GM19395 (cell line): ENCODE measurements at regions not wholly inside any gene's neighbourhood (a gene's known extent, or its start where the extent isn't known, plus 50 kb on each side); places are given as distances from the start of the nearest gene placed in this dataset.

Source experiments
- ATAC-seq: cut with Tn5 transposase; IDR thresholded peaks from one replicate; pipeline ENCODE4 v1.9.1; 2021; ENCODE audit warnings: mild to moderate bottlenecking, moderate library complexity; ENCODE audit not compliant: unreplicated experiment

DNA sequence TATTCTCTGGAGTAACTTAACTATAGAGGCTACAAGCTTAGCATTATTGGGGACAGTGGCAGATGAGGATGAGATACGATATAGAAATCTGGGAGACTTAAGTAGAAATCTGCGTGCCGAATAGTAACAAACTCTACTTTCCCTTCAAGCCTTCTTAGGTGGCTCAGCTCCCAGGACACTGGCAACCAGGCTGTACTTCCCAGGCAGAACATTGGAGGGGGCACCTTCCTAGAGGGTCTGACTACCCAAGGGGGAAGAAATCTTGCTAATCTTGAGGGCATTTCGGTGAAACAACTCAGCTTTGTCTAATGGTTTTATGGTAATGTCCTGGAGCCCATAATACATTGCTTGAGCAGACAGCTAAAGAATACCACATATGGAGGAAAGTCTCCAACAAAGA, 126.2 kb upstream of the DTNA start:
- ATAC-seq = no peak

- ATAC-seq = no peak
These were observed 119.6 kb upstream of the DTNA start for GRCh38 chr18:34590503-34590902.

DNA sequence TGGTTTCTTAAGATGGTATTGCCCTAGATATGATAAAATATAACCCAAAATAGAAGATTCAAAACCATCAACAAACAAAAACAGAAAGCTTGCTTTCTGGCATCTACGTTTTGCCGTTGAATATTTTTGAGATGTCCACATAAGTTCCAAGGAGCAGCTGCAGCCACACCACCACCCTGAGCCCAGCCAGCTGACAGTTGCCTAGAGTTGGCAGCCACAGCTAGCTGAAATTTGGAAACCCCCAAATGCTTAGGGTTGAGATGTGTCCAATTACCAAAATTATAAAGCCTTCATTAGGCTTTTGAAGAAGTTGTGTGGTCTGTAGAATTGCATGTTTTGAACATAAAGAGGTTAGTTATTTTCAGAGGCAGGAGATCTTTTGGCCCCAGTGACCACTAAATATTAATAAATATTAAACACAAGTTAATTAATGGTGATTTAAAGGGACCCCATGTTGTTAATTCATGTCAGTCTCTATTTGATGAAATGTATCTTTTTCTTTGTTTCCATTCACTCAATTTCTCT, 118.1 kb upstream of the DTNA start:
- ATAC-seq = no peak

DNA sequence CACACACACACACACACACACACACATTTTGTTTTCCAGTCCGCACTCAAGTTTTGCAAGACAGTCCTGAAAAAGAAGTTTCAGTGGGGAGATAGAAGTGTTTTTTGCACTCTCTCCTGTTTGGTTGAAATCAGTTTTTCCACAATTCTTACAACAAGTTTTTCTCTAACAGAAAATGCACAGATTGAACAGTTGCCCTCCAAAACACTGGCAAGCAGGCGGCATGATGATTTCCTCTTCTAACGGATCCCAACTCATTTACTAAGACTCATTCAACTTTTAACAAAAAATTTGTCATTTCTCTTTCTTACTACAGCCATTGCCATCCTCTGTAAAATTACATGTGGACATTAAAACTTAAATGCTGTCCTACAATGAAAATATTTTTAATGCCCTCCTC, 117.6 kb upstream of the DTNA start:
- ATAC-seq = no peak

- ATAC-seq = no peak
These were observed 117.1 kb upstream of the DTNA start for GRCh38 chr18:34592961-34593382.

- no peak for ATAC-seq
These were observed 115.8 kb upstream of the DTNA start for GRCh38 chr18:34594266-34594665.

GRCh38 chr18:34595690-34596089, 114.4 kb upstream of the DTNA start:
- ATAC-seq = no peak

GRCh38 chr18:34598120-34598635, 111.9 kb upstream of the DTNA start:
- ATAC-seq = no peak

DNA sequence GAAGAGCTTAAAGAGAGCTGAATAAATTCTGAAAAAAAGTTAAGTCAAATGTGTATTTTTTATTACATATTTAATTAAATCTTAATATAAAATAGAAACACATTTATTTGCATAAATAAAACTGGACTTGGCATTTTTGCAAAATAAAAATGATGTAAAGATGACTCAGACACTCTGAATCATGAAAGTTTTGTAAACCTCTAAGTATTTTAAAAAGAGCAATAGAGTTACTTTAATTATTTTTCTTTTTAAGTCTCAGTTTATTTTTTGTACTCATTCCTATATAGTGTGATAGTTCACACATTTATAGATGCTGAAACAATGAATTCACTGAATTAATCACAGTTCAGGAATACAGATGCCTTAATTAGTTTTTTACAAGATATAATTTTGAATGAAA, 109.9 kb upstream of the DTNA start:
- no peak for ATAC-seq

- no peak for ATAC-seq
These were observed 109.0 kb upstream of the DTNA start for GRCh38 chr18:34600874-34601656.

- no peak for ATAC-seq
These were observed 105.5 kb upstream of the DTNA start for GRCh38 chr18:34604591-34604990.

GRCh38 chr18:34606851-34607250, 103.2 kb upstream of the DTNA start:
- ATAC-seq = no peak

DNA sequence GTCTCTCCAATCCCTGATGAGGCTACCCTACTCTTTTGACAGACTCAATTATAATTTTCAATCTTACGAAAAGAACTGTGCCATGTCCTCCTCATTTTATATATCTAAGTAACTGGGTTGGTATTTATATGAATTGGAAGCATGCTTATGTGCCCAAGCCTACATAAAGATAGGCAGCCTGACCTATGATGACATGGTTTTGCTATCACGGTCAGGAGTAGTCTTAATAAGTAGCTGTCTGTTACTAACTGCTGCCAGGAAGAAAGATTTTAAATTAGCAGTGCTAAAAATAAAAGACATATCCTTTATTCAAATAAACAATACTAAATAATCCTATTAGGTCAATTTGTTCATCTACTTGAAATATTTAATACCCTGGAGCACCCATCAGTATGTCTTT, 102.0 kb upstream of the DTNA start:
- no peak for ATAC-seq

GRCh38 chr18:34609986-34610648, 100.0 kb upstream of the DTNA start:
- no peak for ATAC-seq

DNA sequence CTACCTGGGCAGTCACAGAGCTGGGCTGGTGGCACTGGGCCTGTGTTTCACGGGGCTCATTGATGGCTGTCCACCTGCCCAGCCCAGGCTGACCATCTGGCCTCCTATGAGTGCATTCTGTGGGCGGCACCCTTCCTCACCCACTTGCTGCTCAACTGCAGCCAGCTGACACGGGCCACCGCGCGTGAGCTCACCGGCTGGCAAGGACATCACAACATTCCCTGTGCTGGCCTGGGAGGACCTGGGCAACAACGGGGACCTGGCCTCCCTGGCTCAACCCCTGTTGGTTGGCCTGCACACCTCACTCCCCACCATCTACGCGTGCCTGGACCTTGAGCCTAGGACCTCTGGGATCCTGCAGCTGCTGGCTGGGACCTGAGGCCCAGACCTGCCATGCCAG, 98.2 kb upstream of the DTNA start:
- ATAC-seq = no peak

DNA sequence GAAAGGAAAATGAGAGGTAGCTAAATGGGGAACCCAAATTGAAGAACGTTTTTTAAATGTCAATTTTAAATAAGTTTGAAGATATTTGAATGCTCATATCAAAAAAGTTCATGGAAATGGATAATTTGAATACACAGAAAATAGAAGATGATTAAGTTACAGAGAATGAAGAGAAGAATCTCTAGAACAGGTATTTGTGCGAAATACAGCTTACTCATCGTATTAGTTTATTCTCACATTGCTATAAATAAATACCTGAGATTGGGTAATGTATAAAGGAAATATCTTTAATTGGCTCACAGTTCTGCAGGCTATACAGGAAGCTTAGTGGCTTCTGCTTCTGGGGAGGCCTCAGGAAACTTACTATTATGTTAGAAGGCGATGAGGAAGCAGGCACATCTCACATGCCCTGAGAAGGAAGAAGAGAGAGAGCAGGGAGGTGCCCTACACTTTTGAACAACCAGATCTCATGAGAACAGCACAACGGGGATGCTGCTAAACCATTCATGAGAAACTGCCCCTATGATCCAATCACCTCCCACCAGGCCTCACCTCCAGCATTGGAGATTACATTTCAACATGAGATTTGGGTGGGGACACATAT, 89.7 kb upstream of the DTNA start:
- ATAC-seq = no peak

- ATAC-seq = no peak
These were observed 86.5 kb upstream of the DTNA start for GRCh38 chr18:34623557-34623956.

DNA sequence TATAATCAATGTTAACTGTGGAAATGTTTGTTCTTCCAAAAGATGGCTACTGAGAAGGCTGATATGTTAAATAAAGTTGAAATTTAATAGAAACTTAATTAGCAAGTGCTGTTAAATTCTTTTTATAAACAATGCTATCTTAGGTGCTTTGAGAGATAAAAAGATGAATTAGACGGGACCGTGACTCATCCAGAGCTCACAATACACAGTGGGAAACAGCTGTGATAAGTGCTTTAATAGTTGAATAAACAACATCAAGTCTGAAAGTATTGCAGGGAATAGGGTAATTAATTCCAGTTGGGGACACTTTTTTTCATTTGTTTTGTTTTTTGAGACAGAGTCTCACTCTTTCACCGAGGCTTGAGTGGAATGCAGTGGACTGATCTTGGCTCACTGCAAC, 85.5 kb upstream of the DTNA start:
- no peak for ATAC-seq

DNA sequence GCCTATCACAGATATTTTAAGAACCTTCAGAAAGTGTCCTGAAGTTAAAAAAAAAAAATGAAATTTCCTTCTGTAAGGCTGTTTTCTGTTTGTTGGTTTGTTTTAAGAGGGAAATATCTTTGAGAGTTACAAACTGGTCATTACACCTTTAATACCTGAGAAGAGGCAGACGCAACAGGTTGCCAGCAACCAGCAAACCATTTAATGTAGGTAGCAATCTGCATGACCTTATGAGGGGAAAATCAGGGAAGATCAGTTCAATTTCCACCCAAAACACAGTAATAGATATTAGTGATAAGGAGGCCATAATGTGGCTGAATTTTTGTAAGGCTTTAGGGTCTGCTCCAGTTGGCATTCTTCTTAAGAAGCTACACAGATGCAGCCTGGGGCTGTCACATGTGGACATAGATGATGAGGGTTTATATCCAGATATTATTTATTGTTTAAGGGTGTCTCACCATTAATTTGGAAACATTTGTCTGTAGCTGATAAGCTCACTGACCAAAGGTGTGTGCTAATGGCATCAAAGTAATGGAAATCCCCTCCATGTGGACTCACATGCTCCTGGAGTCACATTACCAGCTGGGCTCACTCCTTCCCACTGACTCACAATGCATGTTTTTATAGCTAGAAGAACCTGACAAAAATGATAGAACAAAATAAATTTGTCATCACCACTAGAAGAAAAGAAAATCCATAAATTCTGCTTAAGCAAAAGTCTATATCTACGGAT, 83.5 kb upstream of the DTNA start:
- no peak for ATAC-seq

GRCh38 chr18:34627137-34627920, 82.8 kb upstream of the DTNA start:
- no peak for ATAC-seq
